Caco-2 (cell line): ENCODE measurements at regions not wholly inside any gene's neighbourhood (a gene's known extent, or its start where the extent isn't known, plus 50 kb on each side); places are given as distances from the start of the nearest gene placed in this dataset.
"Not testable (repeated sequence)": the region's sequence is repeated elsewhere in the genome, so short reads cannot be mapped to it uniquely, and the experiment has no call there.

Experiments used
- BruUV-seq: library from RNA; stranded (reverse); fragments of 400-500 nt; replicated peaks from 2 replicates; lab custom pipeline; 2021; lab: Mats Ljungman, UMichigan
- CTCF ChIA-PET: fragments of 300-600 bp; sonication (Branson Sonifier 250); formaldehyde crosslinking; loops from one replicate; lab custom pipeline; 2022; ENCODE audit warnings: antibody characterized with exemption; lab: Charles Lee
- POLR2A ChIA-PET: fragments of 300-600 bp; sonication (Branson Sonifier 250); formaldehyde crosslinking; loops from one replicate; lab custom pipeline; 2022; ENCODE audit warnings: antibody characterized with exemption; lab: Charles Lee
- DNase-seq, 2 experiments: peaks; one replicate each; pipeline versions ENCODE4 v3.0.0 to v3.0.0-alpha.2; 2020 to 2022
- H3K27me3 ChIP-seq: replicated peaks from 2 replicates; pipeline ENCODE4 v1.6.0; 2011; ENCODE audit warnings: low read length; ENCODE audit not compliant: control insufficient read depth, insufficient read depth
- H3K36me3 ChIP-seq: 2 replicates; pipeline ENCODE4 v1.5.1; 2011; ENCODE audit warnings: low read length; ENCODE audit not compliant: control insufficient read depth, insufficient read depth
- H3K4me1 ChIP-seq: fragments of 250-450 bp; sonication (Bioruptor Pico); 2 replicates; pipeline ENCODE4 v1.5.1; 2020; ENCODE audit warnings: mild to moderate bottlenecking
- H3K4me3 ChIP-seq: 2 replicates; pipeline ENCODE4 v1.5.1; 2011; ENCODE audit warnings: low read depth, mild to moderate bottlenecking, control low read depth, low read length
- H3K9me3 ChIP-seq: fragments of 250-450 bp; sonication (Bioruptor Pico); 2 replicates; pipeline ENCODE4 v1.5.1; 2020; ENCODE audit warnings: mild to moderate bottlenecking, moderate library complexity
- H3K27ac Mint-ChIP-seq: one replicate; pipeline ENCODE4 v1.8.0; 2022; ENCODE audit warnings: mixed read lengths; ENCODE audit not compliant: unreplicated experiment
- H3K27me3 Mint-ChIP-seq: one replicate; pipeline ENCODE4 v1.8.0; 2022; ENCODE audit warnings: mixed read lengths; ENCODE audit not compliant: insufficient read depth, unreplicated experiment
- H3K36me3 Mint-ChIP-seq: one replicate; pipeline ENCODE4 v1.8.0; 2022; ENCODE audit warnings: mild to moderate bottlenecking, mixed read lengths; ENCODE audit not compliant: insufficient read depth, unreplicated experiment
- H3K4me1 Mint-ChIP-seq: one replicate; pipeline ENCODE4 v1.8.0; 2022; ENCODE audit warnings: low read depth, mixed read lengths; ENCODE audit not compliant: unreplicated experiment
- H3K4me3 Mint-ChIP-seq: one replicate; pipeline ENCODE4 v1.8.0; 2022; ENCODE audit warnings: mild to moderate bottlenecking, moderate library complexity, mixed read lengths; ENCODE audit not compliant: unreplicated experiment
- H3K9me3 Mint-ChIP-seq: one replicate; pipeline ENCODE4 v1.8.0; 2022; ENCODE audit warnings: mixed read lengths; ENCODE audit not compliant: unreplicated experiment
- intact Hi-C: fragments of 100-400 bp; cut with micrococcal nuclease; formaldehyde crosslinking; loops from one replicate; pipeline ENCODE4 v1.10.0; 2022; ENCODE audit not compliant: unreplicated experiment
- TF ChIP-seq, protein P1 (sequence below), 2 experiments: fragments of 200-600 bp in 1 of 2; IDR thresholded peaks; 1 replicate in 1 of 2; 2 replicates in 1 of 2; pipeline versions ENCODE4 v1.5.1 to v1.8.0; 2011 to 2022; ENCODE audit warnings: antibody characterized with exemption in 1 of 2, control low read depth in 1 of 2, inconsistent platforms in 1 of 2, low read depth in 1 of 2, low read length in 1 of 2, mild to moderate bottlenecking in 1 of 2, moderate library complexity in 1 of 2; ENCODE audit not compliant: insufficient read depth in 1 of 2, severe bottlenecking in 1 of 2, unreplicated experiment in 1 of 2

GRCh38 chr20:30164389-30164788 is 1093.1 kb upstream of the DEFB115 start:
- POLR2A ChIA-PET, DNase-seq, H3K27me3 ChIP-seq, H3K4me1 Mint-ChIP-seq, H3K9me3 ChIP-seq, CTCF ChIA-PET, H3K4me3 Mint-ChIP-seq, H3K36me3 Mint-ChIP-seq, BruUV-seq, H3K4me1 ChIP-seq, intact Hi-C loops, H3K4me3 ChIP-seq, H3K27ac Mint-ChIP-seq, H3K36me3 ChIP-seq, H3K27me3 Mint-ChIP-seq: not testable (repeated sequence)
- peaks cover 17% of the 10 kb centered on the region for H3K9me3 Mint-ChIP-seq

DNA sequence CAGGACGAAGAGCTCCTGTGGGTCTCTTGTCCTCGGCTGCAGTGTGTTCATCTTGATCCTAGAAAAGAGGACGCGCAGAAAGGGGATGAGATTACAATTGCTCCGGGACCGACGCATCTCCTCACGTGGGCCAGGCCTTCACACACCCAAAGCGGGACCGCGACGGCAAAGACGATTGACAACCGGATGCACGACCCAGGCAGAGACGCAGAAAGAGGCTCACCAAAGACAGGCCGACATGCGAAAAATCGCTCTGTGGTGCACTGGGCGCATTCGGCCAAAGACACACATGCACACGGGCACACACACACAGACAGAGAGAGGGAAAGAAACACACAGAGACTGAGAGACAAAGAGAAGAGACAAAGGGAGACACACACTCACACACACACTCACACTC is 1089.9 kb upstream of the DEFB115 start:
- no peak for DNase-seq
- Histone ChIP-seq H3K27me3 (no peaks in the 10 kb centered on the region), H3K4me3 (no peak overlapping the region), H3K9me3 (no peaks in the 10 kb centered on the region), H3K4me1 (no peaks in the 10 kb centered on the region), H3K36me3 (no peaks in the 10 kb centered on the region)
- no peaks in the 10 kb centered on the region for H3K36me3 Mint-ChIP-seq
- BruUV-seq: no TSS peak
- TF ChIP-seq, protein P1, sequence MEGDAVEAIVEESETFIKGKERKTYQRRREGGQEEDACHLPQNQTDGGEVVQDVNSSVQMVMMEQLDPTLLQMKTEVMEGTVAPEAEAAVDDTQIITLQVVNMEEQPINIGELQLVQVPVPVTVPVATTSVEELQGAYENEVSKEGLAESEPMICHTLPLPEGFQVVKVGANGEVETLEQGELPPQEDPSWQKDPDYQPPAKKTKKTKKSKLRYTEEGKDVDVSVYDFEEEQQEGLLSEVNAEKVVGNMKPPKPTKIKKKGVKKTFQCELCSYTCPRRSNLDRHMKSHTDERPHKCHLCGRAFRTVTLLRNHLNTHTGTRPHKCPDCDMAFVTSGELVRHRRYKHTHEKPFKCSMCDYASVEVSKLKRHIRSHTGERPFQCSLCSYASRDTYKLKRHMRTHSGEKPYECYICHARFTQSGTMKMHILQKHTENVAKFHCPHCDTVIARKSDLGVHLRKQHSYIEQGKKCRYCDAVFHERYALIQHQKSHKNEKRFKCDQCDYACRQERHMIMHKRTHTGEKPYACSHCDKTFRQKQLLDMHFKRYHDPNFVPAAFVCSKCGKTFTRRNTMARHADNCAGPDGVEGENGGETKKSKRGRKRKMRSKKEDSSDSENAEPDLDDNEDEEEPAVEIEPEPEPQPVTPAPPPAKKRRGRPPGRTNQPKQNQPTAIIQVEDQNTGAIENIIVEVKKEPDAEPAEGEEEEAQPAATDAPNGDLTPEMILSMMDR (IDR thresholded peaks at IDR 0.05; ENCODE audit: insufficient read depth in 1 of 2, low read depth in 1 of 2, low read length in 1 of 2, severe bottlenecking in 1 of 2, unreplicated experiment in 1 of 2): no peak
- H3K4me3 Mint-ChIP-seq: no peak overlapping the region
- no peaks in the 10 kb centered on the region for H3K4me1 Mint-ChIP-seq
- no peak overlapping the region for H3K27ac Mint-ChIP-seq
- ChIA-PET CTCF (no interaction called here), POLR2A (no interaction called here)
- intact Hi-C loops: no loop called here
- H3K9me3 Mint-ChIP-seq: peaks cover 17% of the 10 kb centered on the region
- no peaks in the 10 kb centered on the region for H3K27me3 Mint-ChIP-seq

DNA sequence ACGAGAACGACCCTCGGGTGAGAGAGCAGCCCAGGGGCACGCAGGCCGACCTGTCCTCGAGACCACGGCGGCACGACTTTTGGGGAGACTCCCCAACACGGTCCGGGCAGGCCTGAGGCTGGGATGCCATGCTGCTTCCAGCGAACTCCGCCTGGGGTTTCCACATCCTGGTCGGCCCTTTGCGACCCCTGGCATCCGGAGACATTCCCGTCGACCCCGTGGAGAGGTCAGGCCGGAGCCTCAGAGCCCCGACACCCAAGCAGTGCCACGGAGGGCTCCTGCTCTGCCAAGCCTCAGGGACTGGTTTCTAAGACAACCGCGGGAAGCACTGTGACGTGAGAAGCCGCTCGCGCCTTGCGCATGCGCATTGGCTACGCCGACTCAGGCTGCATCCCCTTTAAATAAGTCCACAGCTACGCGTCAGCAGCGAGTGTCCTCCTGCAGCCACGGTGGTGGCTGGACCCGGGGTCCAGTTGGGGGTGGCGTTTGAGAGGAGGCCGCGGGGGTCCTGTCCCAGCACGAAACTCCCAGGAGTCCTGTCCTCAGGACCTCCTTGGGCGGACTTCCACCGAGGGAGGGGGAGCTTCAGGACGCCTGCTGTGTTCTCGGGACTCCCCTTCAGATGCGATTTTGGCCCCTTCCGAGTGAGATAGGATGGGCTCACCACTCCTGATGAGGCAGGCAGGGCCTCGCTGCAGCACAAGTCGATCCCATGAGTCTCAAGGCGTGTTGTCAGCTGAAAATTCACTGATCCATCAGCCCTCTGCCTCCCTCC is 1089.3 kb upstream of the DEFB115 start:
- H3K4me1 ChIP-seq: no peaks in the 10 kb centered on the region
- H3K4me1 Mint-ChIP-seq: no peaks in the 10 kb centered on the region
- ChIA-PET CTCF (no interaction called here), POLR2A (no interaction called here)
- H3K27me3 ChIP-seq: no peaks in the 10 kb centered on the region
- peaks cover 17% of the 10 kb centered on the region for H3K9me3 Mint-ChIP-seq
- H3K36me3 Mint-ChIP-seq: no peaks in the 10 kb centered on the region
- no peaks in the 10 kb centered on the region for H3K9me3 ChIP-seq
- H3K36me3 ChIP-seq: no peaks in the 10 kb centered on the region
- H3K27ac Mint-ChIP-seq: no peak overlapping the region
- intact Hi-C loops: no loop called here
- H3K27me3 Mint-ChIP-seq: no peaks in the 10 kb centered on the region
- no peak overlapping the region for H3K4me3 ChIP-seq
- DNase-seq: peak in 1 of 2 experiments; percentile 40
- TF ChIP-seq, protein P1 (IDR thresholded peaks at IDR 0.05; ENCODE audit: insufficient read depth in 1 of 2, low read depth in 1 of 2, low read length in 1 of 2, severe bottlenecking in 1 of 2, unreplicated experiment in 1 of 2): no peak
- no peak overlapping the region for H3K4me3 Mint-ChIP-seq
- BruUV-seq: no TSS peak
